ENCODE measurements at regions not wholly inside any gene's neighbourhood (a gene's known extent, or its start where the extent isn't known, plus 50 kb on each side); places are given as distances from the start of the nearest gene placed in this dataset.
"Not testable (repeated sequence)": the region's sequence is repeated elsewhere in the genome, so short reads cannot be mapped to it uniquely, and the experiment has no call there.

DNA sequence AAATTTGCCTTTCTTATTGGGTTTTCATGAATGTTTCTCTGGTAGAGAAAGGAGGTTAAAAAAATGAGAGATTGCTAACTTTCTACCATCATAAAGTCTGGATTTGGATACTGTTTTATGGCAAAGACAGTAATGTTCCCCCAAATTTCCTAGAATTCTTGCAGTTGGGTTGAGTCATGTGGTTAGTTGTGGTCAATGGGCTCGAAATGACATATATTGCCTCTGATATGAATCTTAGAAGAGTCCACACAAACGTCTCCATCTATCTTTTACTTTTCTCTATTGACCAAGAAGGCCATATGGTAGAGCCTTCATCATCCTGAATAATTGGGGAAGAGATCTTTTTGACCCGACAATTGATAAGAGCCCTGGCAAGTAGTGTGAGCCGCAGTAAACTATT is 119.5 kb upstream of the PMCH start:
- Histone ChIP-seq H3K27ac (ENCODE audit: low read length) (no peak overlapping the region), H3K4me2 (ENCODE audit: insufficient read depth, low read length) (no peak overlapping the region), H3K79me2 (ENCODE audit: insufficient read depth, low read length) (no peaks in the 10 kb centered on the region), H2AFZ (ENCODE audit: low read depth, low read length) (no peak overlapping the region), H3K9ac (ENCODE audit: low read depth, low read length) (no peak overlapping the region), H3K9me3 (ENCODE audit: insufficient read depth, low read length, severe bottlenecking) (no peaks in the 10 kb centered on the region), H3K4me3 (ENCODE audit: low read depth in 1 of 2, low read length in 2 of 2) (no peak overlapping the region), H3K36me3 (ENCODE audit: insufficient read depth, low read length) (no peaks in the 10 kb centered on the region), H3K4me1 (ENCODE audit: insufficient read depth, low read length) (no peaks in the 10 kb centered on the region), H4K20me1 (ENCODE audit: insufficient read depth, low read length) (no peaks in the 10 kb centered on the region), H3K27me3 (ENCODE audit: insufficient read depth, low read length, poor library complexity) (no peaks in the 10 kb centered on the region)
- TF ChIP-seq EZH2 (IDR thresholded peaks at IDR 0.05; ENCODE audit: borderline replicate concordance, low read depth, low read length, severe bottlenecking), result no peak
- TF ChIP-seq CTCF (IDR thresholded peaks at IDR 0.05; ENCODE audit: borderline replicate concordance, extremely low read depth, low read length, poor library complexity, severe bottlenecking), result no peak
- DNase-seq (no peak), ATAC-seq (ENCODE audit: insufficient read depth, low read depth) (no peak)

- ATAC-seq (ENCODE audit: insufficient read depth, low read depth) (no peak), DNase-seq (no peak)
- no peak overlapping the region for H3K27ac ChIP-seq (ENCODE audit: low read length)
- H2AFZ ChIP-seq (ENCODE audit: low read depth, low read length), result no peak overlapping the region
- H3K4me2 ChIP-seq (ENCODE audit: insufficient read depth, low read length), result no peak overlapping the region
- H3K4me3 ChIP-seq (ENCODE audit: low read depth in 1 of 2, low read length in 2 of 2), result no peak overlapping the region
- no peak overlapping the region for H3K9ac ChIP-seq (ENCODE audit: low read depth, low read length)
- H3K27me3 ChIP-seq (ENCODE audit: insufficient read depth, low read length, poor library complexity), result no peaks in the 10 kb centered on the region
- TF ChIP-seq EZH2 (IDR thresholded peaks at IDR 0.05; ENCODE audit: borderline replicate concordance, low read depth, low read length, severe bottlenecking) (no peak), CTCF (IDR thresholded peaks at IDR 0.05; ENCODE audit: borderline replicate concordance, extremely low read depth, low read length, poor library complexity, severe bottlenecking) (no peak)
- no peaks in the 10 kb centered on the region for H3K36me3 ChIP-seq (ENCODE audit: insufficient read depth, low read length)
- no peaks in the 10 kb centered on the region for H3K79me2 ChIP-seq (ENCODE audit: insufficient read depth, low read length)
- H3K9me3 ChIP-seq (ENCODE audit: insufficient read depth, low read length, severe bottlenecking), result no peaks in the 10 kb centered on the region
- no peaks in the 10 kb centered on the region for H4K20me1 ChIP-seq (ENCODE audit: insufficient read depth, low read length)
- no peaks in the 10 kb centered on the region for H3K4me1 ChIP-seq (ENCODE audit: insufficient read depth, low read length)
Measured at GRCh38 chr12:102316723-102317122, 119.1 kb upstream of the PMCH start.

- no peaks in the 10 kb centered on the region for H4K20me1 ChIP-seq (ENCODE audit: insufficient read depth, low read length)
- no peak for ATAC-seq (ENCODE audit: insufficient read depth, low read depth)
- H3K4me1 ChIP-seq (ENCODE audit: insufficient read depth, low read length), result no peaks in the 10 kb centered on the region
- H2AFZ ChIP-seq (ENCODE audit: low read depth, low read length), result no peak overlapping the region
- no peaks in the 10 kb centered on the region for H3K36me3 ChIP-seq (ENCODE audit: insufficient read depth, low read length)
- H3K9ac ChIP-seq (ENCODE audit: low read depth, low read length), result no peak overlapping the region
- H3K27ac ChIP-seq (ENCODE audit: low read length), result no peak overlapping the region
- H3K4me3 ChIP-seq (ENCODE audit: low read depth in 1 of 2, low read length in 2 of 2), result no peak overlapping the region
- DNase-seq, result no peak
- H3K79me2 ChIP-seq (ENCODE audit: insufficient read depth, low read length), result no peaks in the 10 kb centered on the region
- no peak overlapping the region for H3K4me2 ChIP-seq (ENCODE audit: insufficient read depth, low read length)
- no peak for TF ChIP-seq CTCF (IDR thresholded peaks at IDR 0.05; ENCODE audit: borderline replicate concordance, extremely low read depth, low read length, poor library complexity, severe bottlenecking)
- TF ChIP-seq EZH2 (IDR thresholded peaks at IDR 0.05; ENCODE audit: borderline replicate concordance, low read depth, low read length, severe bottlenecking), result no peak
- no peaks in the 10 kb centered on the region for H3K9me3 ChIP-seq (ENCODE audit: insufficient read depth, low read length, severe bottlenecking)
- no peaks in the 10 kb centered on the region for H3K27me3 ChIP-seq (ENCODE audit: insufficient read depth, low read length, poor library complexity)
Measured at GRCh38 chr12:102314821-102315220, 117.2 kb upstream of the PMCH start.

- H3K27me3 ChIP-seq (ENCODE audit: insufficient read depth, low read length, poor library complexity); DNase-seq; H3K4me3 ChIP-seq (ENCODE audit: low read depth in 1 of 2, low read length in 2 of 2); ATAC-seq (ENCODE audit: insufficient read depth, low read depth); H3K36me3 ChIP-seq (ENCODE audit: insufficient read depth, low read length); H2AFZ ChIP-seq (ENCODE audit: low read depth, low read length); H3K79me2 ChIP-seq (ENCODE audit: insufficient read depth, low read length); H3K4me2 ChIP-seq (ENCODE audit: insufficient read depth, low read length); H3K9ac ChIP-seq (ENCODE audit: low read depth, low read length); H3K27ac ChIP-seq (ENCODE audit: low read length); H3K4me1 ChIP-seq (ENCODE audit: insufficient read depth, low read length); H4K20me1 ChIP-seq (ENCODE audit: insufficient read depth, low read length); H3K9me3 ChIP-seq (ENCODE audit: insufficient read depth, low read length, severe bottlenecking): not testable (repeated sequence)
Measured at GRCh38 chr12:102313116-102313971, 115.7 kb upstream of the PMCH start.

Data from DND-41 (cell line).